ENCODE measurements at regions not wholly inside any gene's neighbourhood (a gene's known extent, or its start where the extent isn't known, plus 50 kb on each side); places are given as distances from the start of the nearest gene placed in this dataset.
"Not testable (repeated sequence)": the region's sequence is repeated elsewhere in the genome, so short reads cannot be mapped to it uniquely, and the experiment has no call there.

DNA sequence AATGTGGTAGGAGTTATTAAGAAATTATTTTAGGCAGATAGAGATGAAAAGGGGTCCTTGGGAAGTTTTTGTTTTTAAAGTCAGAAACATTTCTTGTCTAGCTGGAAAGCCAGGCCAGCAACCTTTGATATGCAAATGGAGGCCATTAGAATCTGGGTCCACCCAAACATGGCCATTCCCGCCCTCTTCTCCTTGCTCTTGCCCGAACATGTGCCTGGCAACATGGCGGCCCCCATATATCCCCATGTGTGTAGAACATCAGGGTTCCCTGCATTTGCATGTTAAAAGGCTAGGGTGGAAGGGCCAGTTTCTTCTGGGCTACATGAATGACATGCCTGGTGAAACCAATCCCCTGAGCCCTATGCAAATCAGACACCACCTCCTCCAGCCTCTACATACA, 80.7 kb upstream of the PLAC8 start:
- no peak overlapping the region for H3K9ac ChIP-seq (ENCODE audit: low read length)
- H3K27ac ChIP-seq (ENCODE audit: low read depth, low read length) = no peak overlapping the region
- no peaks in the 10 kb centered on the region for H3K36me3 ChIP-seq (ENCODE audit: control insufficient read depth, insufficient read depth, low read length)
- no peak overlapping the region for H3K4me3 ChIP-seq (ENCODE audit: low read depth, low read length)
- no peaks in the 10 kb centered on the region for H3K9me3 ChIP-seq (ENCODE audit: control insufficient read depth, insufficient read depth, low read depth, low read length)
- no peaks in the 10 kb centered on the region; the same call in 1 of the 2 replicates for H3K4me1 ChIP-seq (ENCODE audit: control insufficient read depth, insufficient read depth, low read length)
- no peaks in the 10 kb centered on the region for H3K27me3 ChIP-seq (ENCODE audit: control insufficient read depth, insufficient read depth, low read length)

DNA sequence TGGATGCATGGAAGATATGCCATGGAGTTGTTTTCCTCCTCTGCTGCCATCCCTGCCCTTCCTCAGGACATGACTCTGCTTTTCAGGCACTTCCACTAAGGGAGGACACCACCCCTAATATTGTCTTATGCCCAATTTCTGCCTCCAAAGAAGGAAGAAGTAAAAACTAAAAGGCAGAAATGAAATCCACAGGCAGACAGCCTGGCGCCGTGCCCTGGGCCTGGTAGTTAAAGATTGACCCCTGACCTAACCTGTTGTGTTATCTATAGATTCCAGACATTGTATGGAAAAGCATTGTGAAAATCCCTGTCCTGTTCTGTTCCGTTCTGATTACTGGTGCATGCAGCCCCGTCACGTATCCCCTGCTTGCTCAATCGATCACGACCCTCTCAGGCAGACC, 80.1 kb upstream of the PLAC8 start:
- H3K9ac ChIP-seq (ENCODE audit: low read length); H3K4me1 ChIP-seq (ENCODE audit: control insufficient read depth, insufficient read depth, low read length); H3K27ac ChIP-seq (ENCODE audit: low read depth, low read length): not testable (repeated sequence)

DNA sequence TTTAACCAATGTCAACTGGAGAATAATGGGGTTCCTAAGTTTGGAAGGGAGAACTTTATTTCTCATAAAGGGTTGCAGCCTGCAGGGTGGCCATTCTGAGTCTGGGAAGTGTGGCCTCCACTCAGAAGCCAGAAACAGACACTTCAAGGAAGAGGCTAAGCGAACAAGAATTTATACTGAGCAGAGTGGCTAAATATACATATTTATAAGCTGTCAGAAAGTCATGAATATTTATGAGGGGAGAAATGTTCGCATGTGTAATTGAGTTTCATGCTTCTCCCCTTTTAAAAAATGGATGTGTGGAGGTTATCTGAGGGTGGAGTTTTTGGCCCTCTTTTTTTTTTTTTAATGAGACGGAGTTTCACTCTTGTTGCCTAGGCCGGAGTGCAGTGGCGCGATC, 78.1 kb upstream of the PLAC8 start:
- Histone ChIP-seq H3K4me3 (ENCODE audit: low read depth, low read length) (no peak overlapping the region), H3K4me1 (ENCODE audit: control insufficient read depth, insufficient read depth, low read length) (no peaks in the 10 kb centered on the region; the same call in 1 of the 2 replicates), H3K27me3 (ENCODE audit: control insufficient read depth, insufficient read depth, low read length) (no peaks in the 10 kb centered on the region), H3K9me3 (ENCODE audit: control insufficient read depth, insufficient read depth, low read depth, low read length) (no peaks in the 10 kb centered on the region), H3K36me3 (ENCODE audit: control insufficient read depth, insufficient read depth, low read length) (no peaks in the 10 kb centered on the region), H3K9ac (ENCODE audit: low read length) (no peak overlapping the region), H3K27ac (ENCODE audit: low read depth, low read length) (no peak overlapping the region)

More for the DNA sequence above, 80.1 kb upstream of the PLAC8 start:
- H3K27me3 ChIP-seq (ENCODE audit: control insufficient read depth, insufficient read depth, low read length); H3K36me3 ChIP-seq (ENCODE audit: control insufficient read depth, insufficient read depth, low read length); H3K9me3 ChIP-seq (ENCODE audit: control insufficient read depth, insufficient read depth, low read depth, low read length); H3K4me3 ChIP-seq (ENCODE audit: low read depth, low read length): not testable (repeated sequence)

DNA sequence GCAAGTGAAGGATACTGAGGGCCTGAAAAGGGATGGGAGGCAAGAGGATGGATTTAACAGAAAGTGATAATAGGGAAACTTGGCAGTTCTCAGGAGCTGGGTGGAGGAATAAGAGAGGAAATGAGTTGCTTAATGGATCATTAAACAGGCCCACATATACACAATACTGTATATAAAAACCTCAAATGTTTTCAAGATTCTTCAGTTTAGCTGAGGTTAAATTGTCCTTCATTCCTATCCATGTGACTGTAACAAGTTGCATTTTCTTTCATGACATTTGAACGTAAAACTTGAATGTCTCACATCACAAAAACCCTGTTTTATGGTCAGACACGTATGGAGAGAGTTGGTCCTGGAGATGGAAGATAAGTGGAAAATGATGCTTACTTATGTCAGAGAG, 76.5 kb upstream of the PLAC8 start:
- no peaks in the 10 kb centered on the region for H3K36me3 ChIP-seq (ENCODE audit: control insufficient read depth, insufficient read depth, low read length)
- H3K4me3 ChIP-seq (ENCODE audit: low read depth, low read length) = no peak overlapping the region
- no peaks in the 10 kb centered on the region for H3K27me3 ChIP-seq (ENCODE audit: control insufficient read depth, insufficient read depth, low read length)
- H3K4me1 ChIP-seq (ENCODE audit: control insufficient read depth, insufficient read depth, low read length) = no peaks in the 10 kb centered on the region; the same call in 1 of the 2 replicates
- no peak overlapping the region for H3K27ac ChIP-seq (ENCODE audit: low read depth, low read length)
- no peaks in the 10 kb centered on the region for H3K9me3 ChIP-seq (ENCODE audit: control insufficient read depth, insufficient read depth, low read depth, low read length)
- H3K9ac ChIP-seq (ENCODE audit: low read length) = no peak overlapping the region

DNA sequence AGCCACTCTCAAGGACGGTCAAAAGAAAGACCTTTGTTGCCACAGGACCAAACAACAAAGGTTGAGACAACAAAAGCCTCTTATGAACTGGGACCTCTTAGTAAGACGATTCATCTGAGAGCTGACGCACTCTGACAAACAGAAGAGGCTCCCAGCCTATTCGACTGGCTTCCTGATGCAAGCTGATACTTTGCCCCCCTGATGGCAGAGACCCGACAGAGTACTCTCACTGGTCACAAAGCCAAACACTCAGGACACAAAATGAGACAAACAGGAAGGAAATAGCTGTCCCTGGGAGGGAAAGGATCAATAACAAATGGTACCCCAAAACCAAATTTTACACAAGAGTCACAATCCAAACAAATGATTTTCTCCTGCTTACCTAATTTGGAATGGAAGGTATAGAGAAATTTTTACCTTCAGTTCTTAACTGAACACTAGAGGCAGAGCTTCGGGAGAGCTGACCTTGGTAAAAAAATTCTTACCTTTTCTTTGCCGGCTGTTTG, 75.2 kb upstream of the PLAC8 start:
- no peaks in the 10 kb centered on the region for H3K36me3 ChIP-seq (ENCODE audit: control insufficient read depth, insufficient read depth, low read length)
- no peaks in the 10 kb centered on the region for H3K27me3 ChIP-seq (ENCODE audit: control insufficient read depth, insufficient read depth, low read length)
- H3K4me3 ChIP-seq (ENCODE audit: low read depth, low read length) = no peak overlapping the region
- H3K27ac ChIP-seq (ENCODE audit: low read depth, low read length) = no peak overlapping the region
- H3K9ac ChIP-seq (ENCODE audit: low read length) = no peak overlapping the region
- H3K4me1 ChIP-seq (ENCODE audit: control insufficient read depth, insufficient read depth, low read length) = no peaks in the 10 kb centered on the region; the same call in 1 of the 2 replicates
- no peaks in the 10 kb centered on the region for H3K9me3 ChIP-seq (ENCODE audit: control insufficient read depth, insufficient read depth, low read depth, low read length)

DNA sequence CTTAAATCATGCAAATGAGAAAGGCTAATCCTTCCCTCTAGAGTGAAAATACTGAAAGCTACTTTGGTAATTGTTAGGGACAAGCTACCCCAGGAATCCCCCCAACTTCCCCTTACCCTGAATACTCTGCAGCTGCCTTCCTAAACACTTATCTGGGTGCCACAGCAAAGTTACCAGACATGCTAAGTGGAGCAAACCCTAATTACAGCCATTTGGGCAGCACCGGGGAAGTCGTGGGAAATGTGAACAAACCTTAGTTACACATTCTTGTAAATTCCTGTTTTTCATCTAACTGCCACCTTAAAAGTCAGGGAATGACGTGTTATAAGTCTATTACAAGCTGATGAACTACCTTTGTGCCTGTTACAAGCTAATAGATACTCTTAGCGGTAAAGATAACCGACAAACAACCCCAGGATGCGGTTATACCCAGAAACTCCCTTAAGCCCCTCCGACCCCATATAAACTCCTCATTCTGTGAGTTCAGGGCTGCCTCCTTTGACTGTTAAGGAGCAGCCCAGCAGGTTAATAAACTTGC, 66.0 kb upstream of the PLAC8 start:
- Histone ChIP-seq H3K27ac (ENCODE audit: low read depth, low read length) (no peak overlapping the region), H3K27me3 (ENCODE audit: control insufficient read depth, insufficient read depth, low read length) (no peaks in the 10 kb centered on the region), H3K36me3 (ENCODE audit: control insufficient read depth, insufficient read depth, low read length) (no peaks in the 10 kb centered on the region), H3K9ac (ENCODE audit: low read length) (no peak overlapping the region), H3K4me1 (ENCODE audit: control insufficient read depth, insufficient read depth, low read length) (no peaks in the 10 kb centered on the region), H3K9me3 (ENCODE audit: control insufficient read depth, insufficient read depth, low read depth, low read length) (peaks cover 9% of the 10 kb centered on the region), H3K4me3 (ENCODE audit: low read depth, low read length) (no peak overlapping the region)

DNA sequence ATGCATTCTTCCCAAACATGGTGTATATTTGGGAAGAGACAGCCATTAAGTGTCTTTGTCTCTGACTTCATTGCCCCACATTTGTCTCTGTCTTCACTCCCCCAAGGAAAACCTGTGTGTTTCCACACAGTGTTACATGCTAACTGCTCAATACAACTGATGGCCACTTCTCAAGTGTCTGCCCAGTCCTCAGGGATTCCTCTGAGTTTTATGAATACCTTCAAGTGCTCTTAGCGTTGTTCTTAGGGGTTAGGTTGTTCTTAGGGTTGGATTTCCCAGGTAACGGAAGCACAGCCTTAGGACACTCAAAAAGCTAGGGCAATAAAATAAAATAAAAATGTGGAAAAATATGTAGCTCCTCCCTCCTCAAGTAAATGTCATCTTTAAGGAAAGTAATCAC, 64.7 kb upstream of the PLAC8 start:
- no peak overlapping the region for H3K27ac ChIP-seq (ENCODE audit: low read depth, low read length)
- H3K9ac ChIP-seq (ENCODE audit: low read length) = no peak overlapping the region
- peaks cover 9% of the 10 kb centered on the region for H3K9me3 ChIP-seq (ENCODE audit: control insufficient read depth, insufficient read depth, low read depth, low read length)
- H3K4me1 ChIP-seq (ENCODE audit: control insufficient read depth, insufficient read depth, low read length) = no peaks in the 10 kb centered on the region
- no peak overlapping the region for H3K4me3 ChIP-seq (ENCODE audit: low read depth, low read length)
- no peaks in the 10 kb centered on the region for H3K27me3 ChIP-seq (ENCODE audit: control insufficient read depth, insufficient read depth, low read length)
- no peaks in the 10 kb centered on the region for H3K36me3 ChIP-seq (ENCODE audit: control insufficient read depth, insufficient read depth, low read length)

DNA sequence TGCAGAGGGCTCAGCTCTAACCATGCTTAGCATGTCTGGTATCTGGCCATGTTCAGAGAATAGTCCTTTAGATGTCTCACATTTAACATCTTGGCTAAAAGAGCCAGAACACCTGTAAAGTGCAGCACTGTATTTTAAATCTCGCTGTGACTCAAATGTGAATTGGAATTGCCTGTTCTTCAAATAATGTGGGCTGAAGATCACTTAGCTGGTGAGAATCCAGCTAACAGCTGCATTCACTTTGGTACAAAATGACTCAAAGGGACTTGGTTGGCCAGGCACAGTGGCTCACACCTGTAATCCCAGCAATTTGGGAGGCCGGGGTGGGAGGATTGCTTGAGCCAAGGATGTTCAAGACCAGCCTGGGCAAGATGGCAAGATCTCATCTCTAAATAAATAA, 63.5 kb upstream of the PLAC8 start:
- no peaks in the 10 kb centered on the region for H3K4me1 ChIP-seq (ENCODE audit: control insufficient read depth, insufficient read depth, low read length)
- H3K4me3 ChIP-seq (ENCODE audit: low read depth, low read length) = no peak overlapping the region
- H3K9ac ChIP-seq (ENCODE audit: low read length) = no peak overlapping the region
- H3K27me3 ChIP-seq (ENCODE audit: control insufficient read depth, insufficient read depth, low read length) = no peaks in the 10 kb centered on the region
- H3K36me3 ChIP-seq (ENCODE audit: control insufficient read depth, insufficient read depth, low read length) = no peaks in the 10 kb centered on the region
- peaks cover 15% of the 10 kb centered on the region for H3K9me3 ChIP-seq (ENCODE audit: control insufficient read depth, insufficient read depth, low read depth, low read length)
- H3K27ac ChIP-seq (ENCODE audit: low read depth, low read length) = no peak overlapping the region

DNA sequence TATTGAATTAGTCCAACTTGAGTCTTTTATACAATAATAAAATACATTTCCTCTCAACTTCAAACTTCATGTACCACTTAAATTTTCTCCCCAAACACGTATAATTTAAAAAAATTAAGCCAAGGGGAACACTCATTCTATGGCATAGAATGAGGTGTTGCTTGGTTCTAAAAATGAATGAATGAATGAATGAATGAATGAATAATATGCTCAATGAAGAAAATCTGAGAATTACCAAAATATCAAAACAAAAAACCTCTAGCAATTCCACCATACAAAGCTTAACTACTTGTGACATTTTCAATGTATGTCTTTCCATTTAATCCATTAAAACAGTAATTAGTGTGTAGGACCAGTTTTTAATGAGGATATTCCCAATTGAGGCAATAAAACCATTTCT, 62.7 kb upstream of the PLAC8 start:
- no peak overlapping the region for H3K27ac ChIP-seq (ENCODE audit: low read depth, low read length)
- H3K4me3 ChIP-seq (ENCODE audit: low read depth, low read length) = no peak overlapping the region
- no peak overlapping the region for H3K9ac ChIP-seq (ENCODE audit: low read length)
- H3K36me3 ChIP-seq (ENCODE audit: control insufficient read depth, insufficient read depth, low read length) = no peaks in the 10 kb centered on the region
- no peaks in the 10 kb centered on the region for H3K27me3 ChIP-seq (ENCODE audit: control insufficient read depth, insufficient read depth, low read length)
- peaks cover 15% of the 10 kb centered on the region for H3K9me3 ChIP-seq (ENCODE audit: control insufficient read depth, insufficient read depth, low read depth, low read length)
- H3K4me1 ChIP-seq (ENCODE audit: control insufficient read depth, insufficient read depth, low read length) = no peaks in the 10 kb centered on the region

DNA sequence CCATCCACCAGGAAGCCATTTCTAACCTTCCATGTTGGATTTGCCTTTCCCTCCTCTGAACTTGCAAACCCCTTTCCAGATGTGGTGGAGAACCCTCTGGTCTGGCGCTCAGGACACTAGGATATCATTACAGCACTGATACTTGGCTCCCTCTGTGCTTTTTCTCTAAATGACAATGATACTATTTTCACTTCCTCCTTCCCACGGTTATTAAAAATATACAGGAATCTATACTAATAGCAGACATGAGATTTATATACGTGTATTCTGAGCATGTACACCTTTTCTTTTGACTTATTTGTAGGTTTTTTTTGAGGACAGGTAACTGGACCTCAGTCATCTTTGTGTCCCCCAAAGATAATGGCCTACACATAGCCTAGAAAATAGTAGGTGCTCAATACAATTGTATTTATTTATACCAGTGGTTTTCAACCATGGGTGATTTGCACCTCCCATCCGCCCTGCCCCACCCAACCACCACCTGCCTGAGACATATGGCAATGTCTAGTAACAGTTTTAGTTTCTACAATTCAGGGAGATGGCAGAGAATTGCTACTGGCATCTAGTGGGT, 60.4 kb upstream of the PLAC8 start:
- Histone ChIP-seq H3K27ac (ENCODE audit: low read depth, low read length) (no peak overlapping the region), H3K4me1 (ENCODE audit: control insufficient read depth, insufficient read depth, low read length) (no peaks in the 10 kb centered on the region), H3K4me3 (ENCODE audit: low read depth, low read length) (no peak overlapping the region)

DNA sequence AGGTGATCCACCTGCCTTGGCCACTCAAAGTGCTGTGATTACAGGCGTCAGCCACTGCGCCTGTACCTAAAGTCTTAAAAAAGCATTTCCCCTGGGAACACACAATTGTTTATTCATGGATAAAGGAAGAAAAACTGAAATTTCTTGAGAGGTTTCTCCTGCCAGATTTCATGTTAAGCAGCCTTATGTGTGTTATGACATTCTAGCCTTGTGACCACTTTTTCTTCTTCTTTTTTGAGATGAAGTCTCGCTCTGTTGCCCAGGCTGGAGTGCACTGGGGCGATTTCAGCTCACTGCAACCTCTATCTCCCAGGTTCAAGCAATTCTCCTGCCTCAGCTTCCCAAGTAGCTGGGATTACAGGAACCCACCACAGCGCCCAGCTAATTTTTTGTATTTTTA, 57.8 kb upstream of the PLAC8 start:
- H3K36me3 ChIP-seq (ENCODE audit: control insufficient read depth, insufficient read depth, low read length) = no peaks in the 10 kb centered on the region; the same call in 1 of the 2 replicates
- peaks cover 15% of the 10 kb centered on the region for H3K9me3 ChIP-seq (ENCODE audit: control insufficient read depth, insufficient read depth, low read depth, low read length)
- no peak overlapping the region for H3K9ac ChIP-seq (ENCODE audit: low read length)
- H3K27ac ChIP-seq (ENCODE audit: low read depth, low read length) = no peak overlapping the region
- H3K4me1 ChIP-seq (ENCODE audit: control insufficient read depth, insufficient read depth, low read length) = no peaks in the 10 kb centered on the region
- H3K4me3 ChIP-seq (ENCODE audit: low read depth, low read length) = no peak overlapping the region
- H3K27me3 ChIP-seq (ENCODE audit: control insufficient read depth, insufficient read depth, low read length) = no peaks in the 10 kb centered on the region

More for the DNA sequence above, 60.4 kb upstream of the PLAC8 start:
- H3K9me3 ChIP-seq (ENCODE audit: control insufficient read depth, insufficient read depth, low read depth, low read length) = peaks cover 18% of the 10 kb centered on the region
- H3K27me3 ChIP-seq (ENCODE audit: control insufficient read depth, insufficient read depth, low read length) = no peaks in the 10 kb centered on the region
- H3K9ac ChIP-seq (ENCODE audit: low read length) = no peak overlapping the region
- H3K36me3 ChIP-seq (ENCODE audit: control insufficient read depth, insufficient read depth, low read length) = no peaks in the 10 kb centered on the region; the same call in 1 of the 2 replicates

Data from HUES6 (cell line).